CD4-positive, alpha-beta T cell (primary cell): ENCODE measurements at regions not wholly inside any gene's neighbourhood (a gene's known extent, or its start where the extent isn't known, plus 50 kb on each side); places are given as distances from the start of the nearest gene placed in this dataset.

Source experiments
- ATAC-seq: fragments of 200-7000 bp; cut with Tn5 transposase; one replicate; pipeline ENCODE4 v1.10.0; 2022; ENCODE audit warnings: mild to moderate bottlenecking; ENCODE audit not compliant: poor library complexity
- CTCF ChIA-PET: fragments of 350-600 bp; sonication (Branson Sonifier 250); formaldehyde crosslinking; loops from one replicate; lab custom pipeline; 2021; ENCODE audit warnings: antibody characterized with exemption, inconsistent platforms; lab: Charles Lee
- POLR2A ChIA-PET: fragments of 350-600 bp; sonication (Branson Sonifier 250); formaldehyde crosslinking; loops from one replicate; lab custom pipeline; 2021; ENCODE audit warnings: antibody characterized with exemption, inconsistent platforms; lab: Charles Lee
- DNase-seq, 14 experiments: peaks; one replicate each; pipeline ENCODE4 v3.0.0-alpha.2; 2013 to 2020; ENCODE audit warnings: mixed read lengths in 2 of 14
- H3K27ac ChIP-seq, 2 donors: one replicate each; pipeline versions ENCODE4 v1.5.1 to v1.7.0; 2013; ENCODE audit warnings: low read length in 2 of 2, low read depth in 1 of 2, mild to moderate bottlenecking in 1 of 2
- H3K27me3 ChIP-seq, 2 experiments: 1 replicate in 1 of 2; 2 replicates in 1 of 2; pipeline versions ENCODE4 v1.6.1 to v1.7.0; 2013; ENCODE audit warnings: low read length in 2 of 2, control low read depth in 1 of 2, mild to moderate bottlenecking in 1 of 2, moderate library complexity in 1 of 2; ENCODE audit not compliant: insufficient read depth in 2 of 2, control insufficient read depth in 1 of 2
- H3K36me3 ChIP-seq: one replicate; pipeline ENCODE4 v1.6.1; 2013; ENCODE audit warnings: low read length, control low read depth; ENCODE audit not compliant: insufficient read depth
- H3K4me1 ChIP-seq: one replicate; pipeline ENCODE4 v1.6.1; 2013; ENCODE audit warnings: low read length, control low read depth; ENCODE audit not compliant: insufficient read depth
- H3K4me3 ChIP-seq: one replicate; pipeline ENCODE4 v1.5.1; 2013; ENCODE audit warnings: mild to moderate bottlenecking, low read length, moderate library complexity
- H3K9me3 ChIP-seq, 2 experiments: 1 replicate in 1 of 2; 2 replicates in 1 of 2; pipeline versions ENCODE4 v1.6.1 to v1.7.0; 2013; ENCODE audit warnings: low read length in 2 of 2, mild to moderate bottlenecking in 2 of 2, control low read depth in 1 of 2, moderate library complexity in 1 of 2; ENCODE audit not compliant: control insufficient read depth in 1 of 2, insufficient read depth in 1 of 2
- H3K27ac Mint-ChIP-seq: one replicate; pipeline ENCODE4 v1.8.0; 2020; ENCODE audit warnings: mixed read lengths
- H3K27me3 Mint-ChIP-seq: one replicate; pipeline ENCODE4 v1.8.0; 2021; ENCODE audit warnings: mixed read lengths
- H3K36me3 Mint-ChIP-seq: one replicate; pipeline ENCODE4 v1.8.0; 2021; ENCODE audit warnings: low read depth, mixed read lengths
- H3K4me1 Mint-ChIP-seq: one replicate; pipeline ENCODE4 v1.8.0; 2021; ENCODE audit warnings: low read depth, mixed read lengths
- H3K4me3 Mint-ChIP-seq: one replicate; pipeline ENCODE4 v1.8.0; 2020; ENCODE audit warnings: mild to moderate bottlenecking, mixed read lengths
- H3K9me3 Mint-ChIP-seq: one replicate; pipeline ENCODE4 v1.8.0; 2020; ENCODE audit warnings: mixed read lengths
- CTCF ChIP-seq: fragments of 200-600 bp; IDR thresholded peaks from one replicate; pipeline ENCODE4 v1.8.0; 2022; ENCODE audit warnings: antibody characterized with exemption, mild to moderate bottlenecking
- intact Hi-C, 2 experiments: fragments of 100-400 bp; cut with DNase I in 1 of 2; cut with micrococcal nuclease in 1 of 2; formaldehyde crosslinking; loops; one replicate each; pipeline versions ENCODE4 v1.15.1 to v1.9.0; 2023 to 2025; cut with DNase I, micrococcal nuclease

DNA sequence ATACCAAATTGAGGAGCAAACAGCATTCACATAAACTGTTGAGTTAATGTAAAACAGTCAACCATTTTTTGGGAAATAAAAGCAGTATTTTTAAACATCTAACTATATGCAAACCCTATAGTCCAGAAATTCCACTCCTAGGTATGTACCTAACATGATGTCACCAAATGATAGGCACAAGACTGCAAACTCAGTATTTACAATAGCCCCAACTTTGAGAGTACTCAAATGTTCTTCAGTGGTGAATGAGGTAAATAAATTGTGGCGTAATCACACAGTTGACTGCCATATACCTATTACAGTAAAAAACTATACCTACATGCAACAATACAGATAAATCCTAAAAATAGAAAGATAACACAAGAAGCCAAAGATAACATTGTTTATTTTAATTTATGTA is 1243.8 kb upstream of the ADGRL3 start:
- Histone ChIP-seq H3K27me3 (no peaks in the 10 kb centered on the region), H3K27ac (no peak overlapping the region), H3K4me1 (no peaks in the 10 kb centered on the region), H3K9me3 (no peaks in the 10 kb centered on the region), H3K4me3 (no peak overlapping the region), H3K36me3 (no peaks in the 10 kb centered on the region)
- ATAC-seq = no peak
- Mint-ChIP-seq H3K4me1 (no peaks in the 10 kb centered on the region), H3K36me3 (no peaks in the 10 kb centered on the region), H3K27me3 (no peaks in the 10 kb centered on the region), H3K4me3 (no peak overlapping the region), H3K9me3 (peaks cover 7% of the 10 kb centered on the region), H3K27ac (no peak overlapping the region)
- TF ChIP-seq CTCF = no peak
- intact Hi-C loops = no loop called here
- POLR2A ChIA-PET = no interaction called here
- CTCF ChIA-PET = no interaction called here
- DNase-seq = no peak

GRCh38 chr4:59960143-59960542 is 1240.0 kb upstream of the ADGRL3 start:
- DNase-seq = no peak
- Histone ChIP-seq H3K27ac (no peak overlapping the region), H3K4me3 (no peak overlapping the region), H3K27me3 (no peaks in the 10 kb centered on the region), H3K9me3 (peaks cover 0 to 4% of the 10 kb centered on the region in 2 experiments), H3K36me3 (no peaks in the 10 kb centered on the region), H3K4me1 (no peaks in the 10 kb centered on the region)
- Mint-ChIP-seq H3K4me3 (no peak overlapping the region), H3K27ac (no peak overlapping the region), H3K27me3 (no peaks in the 10 kb centered on the region), H3K36me3 (no peaks in the 10 kb centered on the region), H3K9me3 (peaks cover 8% of the 10 kb centered on the region), H3K4me1 (no peaks in the 10 kb centered on the region)
- ChIA-PET CTCF (no interaction called here), POLR2A (no interaction called here)
- TF ChIP-seq CTCF = no peak
- intact Hi-C loops = no loop called here
- ATAC-seq = no peak

DNA sequence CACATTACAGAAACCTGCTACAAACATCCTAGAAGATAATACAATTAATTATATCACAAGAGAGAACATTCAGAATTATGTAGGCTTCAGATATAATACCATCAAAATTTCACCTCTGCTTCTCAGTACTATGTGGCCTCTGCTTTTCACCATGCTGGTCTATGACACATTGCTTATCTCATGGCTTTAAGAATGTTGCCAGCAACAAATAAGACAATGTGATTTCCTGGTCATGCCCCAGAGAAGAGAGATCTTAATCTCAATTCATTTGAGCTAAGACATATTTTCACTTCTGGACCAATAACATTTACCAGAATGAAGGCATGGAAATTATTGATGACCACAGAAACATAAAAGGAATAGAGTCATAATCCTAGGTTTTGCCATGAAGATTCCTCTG is 1233.4 kb upstream of the ADGRL3 start:
- Histone ChIP-seq H3K9me3 (peaks cover 0 to 7% of the 10 kb centered on the region in 2 experiments), H3K4me3 (no peak overlapping the region), H3K36me3 (no peaks in the 10 kb centered on the region), H3K27ac (no peak overlapping the region), H3K4me1 (no peaks in the 10 kb centered on the region), H3K27me3 (no peaks in the 10 kb centered on the region)
- H3K36me3 Mint-ChIP-seq = no peaks in the 10 kb centered on the region
- H3K9me3 Mint-ChIP-seq = peaks cover 5% of the 10 kb centered on the region
- TF ChIP-seq CTCF = no peak
- H3K27me3 Mint-ChIP-seq = no peaks in the 10 kb centered on the region
- ChIA-PET POLR2A (no interaction called here), CTCF (no interaction called here)
- H3K4me1 Mint-ChIP-seq = no peaks in the 10 kb centered on the region
- no peak overlapping the region for H3K4me3 Mint-ChIP-seq
- no peak overlapping the region for H3K27ac Mint-ChIP-seq
- DNase-seq = no peak
- no peak for ATAC-seq
- intact Hi-C loops = no loop called here
